PC-9 (cell line): ENCODE measurements at regions not wholly inside any gene's neighbourhood (a gene's known extent, or its start where the extent isn't known, plus 50 kb on each side); places are given as distances from the start of the nearest gene placed in this dataset.

ENCODE experiments used
- CTCF ChIP-seq: fragments of 200-600 bp; sonication (generic); conservative IDR thresholded peaks from 2 replicates; pipeline ENCODE4 v1.6.1; 2017; ENCODE audit warnings: mixed run types, antibody characterized with exemption, mild to moderate bottlenecking, moderate library complexity
- EZH2 ChIP-seq: fragments of 200-600 bp; sonication (generic); IDR thresholded peaks from 2 replicates; pipeline ENCODE4 v1.8.0; 2017; ENCODE audit warnings: antibody characterized with exemption, low read depth

GRCh38 chr3:150267288-150267687, 140.8 kb upstream of the TSC22D2 start:
- no peak for TF ChIP-seq CTCF
- no peak for TF ChIP-seq EZH2
